GM12873 (cell line): ENCODE measurements at regions not wholly inside any gene's neighbourhood (a gene's known extent, or its start where the extent isn't known, plus 50 kb on each side); places are given as distances from the start of the nearest gene placed in this dataset.

Source experiments
- CTCF ChIP-seq: IDR thresholded peaks from 2 replicates; pipeline ENCODE4 v1.5.1; 2012; ENCODE audit warnings: low read depth, mild to moderate bottlenecking, moderate library complexity, low read length, control low read depth; ENCODE audit not compliant: insufficient read depth; ENCODE audit errors: missing control alignments

GRCh38 chr15:93583552-93583951 lies 494.5 kb upstream of the RGMA start:
- no peak for TF ChIP-seq CTCF

- no peak for TF ChIP-seq CTCF
These were observed 481.5 kb upstream of the RGMA start for GRCh38 chr15:93570527-93570926.

- no peak for TF ChIP-seq CTCF
These were observed 477.8 kb upstream of the RGMA start for GRCh38 chr15:93566762-93567161.

GRCh38 chr15:93565201-93565600 lies 476.2 kb upstream of the RGMA start:
- no peak for TF ChIP-seq CTCF

DNA sequence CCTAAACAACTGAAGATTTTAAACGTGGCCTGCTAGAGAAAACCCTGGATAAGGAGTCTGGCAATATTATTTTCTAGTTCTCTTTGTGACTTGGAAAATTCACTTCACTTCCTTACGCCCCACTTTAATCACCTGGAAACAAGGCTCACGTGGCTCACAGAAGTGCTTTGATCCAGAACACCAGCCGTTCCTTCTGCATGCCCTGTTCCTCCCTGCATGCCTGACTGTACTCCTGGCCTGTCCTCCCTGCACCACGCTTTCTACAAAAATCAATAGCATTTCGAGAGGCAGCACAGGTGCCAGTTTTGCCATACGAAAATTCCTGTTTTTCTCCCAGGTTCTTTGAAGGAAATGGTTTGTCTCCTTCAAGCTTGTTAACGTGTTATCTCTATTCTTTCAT lies 474.2 kb upstream of the RGMA start:
- TF ChIP-seq CTCF: no peak

GRCh38 chr15:93562395-93563123 lies 473.5 kb upstream of the RGMA start:
- TF ChIP-seq CTCF: no peak

GRCh38 chr15:93557696-93558095 lies 468.7 kb upstream of the RGMA start:
- TF ChIP-seq CTCF: no peak
